Psoas muscle (tissue), 7 donors: ENCODE measurements at regions not wholly inside any gene's neighbourhood (a gene's known extent, or its start where the extent isn't known, plus 50 kb on each side); places are given as distances from the start of the nearest gene placed in this dataset.
"Not testable (repeated sequence)": the region's sequence is repeated elsewhere in the genome, so short reads cannot be mapped to it uniquely, and the experiment has no call there.

Experiments
- ATAC-seq, 4 donors: fragments of 200-7000 bp; cut with Tn5 transposase; one replicate each; pipeline ENCODE4 v1.9.1; 2020; ENCODE audit warnings: moderate library complexity in 3 of 4, mild to moderate bottlenecking in 2 of 4
- DNase-seq, 2 donors: peaks; one replicate each; pipeline ENCODE4 v3.0.0-alpha.2; 2020
- H3K27ac ChIP-seq: fragments of 200-600 bp; one replicate; pipeline ENCODE4 v1.8.0; 2022
- H3K27me3 ChIP-seq, 3 donors: fragments of 200-600 bp in 1 of 3; one replicate each; pipeline versions ENCODE4 v1.6.1 to v1.8.0; 2013 to 2022; ENCODE audit warnings: low read length in 2 of 3, mild to moderate bottlenecking in 2 of 3, moderate library complexity in 1 of 3; ENCODE audit not compliant: insufficient read depth in 3 of 3
- H3K36me3 ChIP-seq, 2 donors: fragments of 200-600 bp in 1 of 2; one replicate each; pipeline versions ENCODE4 v1.6.1 to v1.8.0; 2013 to 2022; ENCODE audit warnings: low read depth in 1 of 2, mild to moderate bottlenecking in 1 of 2, moderate library complexity in 1 of 2; ENCODE audit not compliant: insufficient read depth in 1 of 2
- H3K4me1 ChIP-seq: fragments of 200-600 bp; one replicate; pipeline ENCODE4 v1.8.0; 2022
- H3K4me3 ChIP-seq: fragments of 200-600 bp; one replicate; pipeline ENCODE4 v1.8.0; 2022; ENCODE audit warnings: mild to moderate bottlenecking
- H3K9me3 ChIP-seq: fragments of 200-600 bp; one replicate; pipeline ENCODE4 v1.8.0; 2022
- WGBS, 3 donors: extraction: QIAGEN DNeasy Blood & Tissue Kit; methylation state at CpG; one replicate each; pipeline versions ENCODE4 v1.1.6 to v1.1.7; 2013; 5-methylcytosine and 5-hydroxymethylcytosine counted together
- intact Hi-C, 2 donors: fragments of 100-400 bp; cut with DNase I; formaldehyde crosslinking; loops; one replicate each; pipeline versions ENCODE4 v1.11.0 to v1.14.2; 2022
- donor health status: healthy with polysubstance abuse.
- donor health status: DM: no; HTN: no; CAD: no; lungs with moderate emphysema.
- donor health status: Bipolar disorder and iron deficiency.
- donor health status: healthy.
- donor health status: DM: yes; HTN: yes; CAD: no.
- donor health status: DM: no; HTN: no; CAD: no.
- donor health status: DM: yes; HTN: yes; CAD: no.

DNA sequence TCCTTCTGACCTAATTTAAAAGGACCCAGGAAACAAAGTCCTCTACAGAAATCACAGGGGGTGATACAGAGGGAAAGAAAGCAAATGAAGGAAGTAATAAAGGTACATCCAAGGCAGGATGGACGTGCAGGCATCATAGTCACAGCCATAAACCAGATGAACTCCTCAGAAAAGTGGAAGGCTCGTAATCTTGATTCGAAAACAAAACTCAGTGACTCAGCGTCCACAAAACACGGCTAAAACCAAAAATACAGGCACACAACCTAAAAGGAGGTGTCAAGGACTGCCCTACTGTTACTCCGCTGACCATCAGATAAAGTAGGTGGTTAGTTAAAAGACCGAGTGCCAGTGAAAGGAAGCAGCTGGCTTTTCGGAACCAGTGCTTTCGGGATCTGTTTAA lies 81.5 kb downstream of the TRIM69 start:
- H3K36me3 ChIP-seq, H3K4me1 ChIP-seq, intact Hi-C loops, H3K27ac ChIP-seq, ATAC-seq, H3K4me3 ChIP-seq, H3K9me3 ChIP-seq, H3K27me3 ChIP-seq, DNase-seq: not testable (repeated sequence)
- 88 to 93% (median 93%) methylated on average over 5 to 9 of the region's 9 CpGs for WGBS, 3 donors

DNA sequence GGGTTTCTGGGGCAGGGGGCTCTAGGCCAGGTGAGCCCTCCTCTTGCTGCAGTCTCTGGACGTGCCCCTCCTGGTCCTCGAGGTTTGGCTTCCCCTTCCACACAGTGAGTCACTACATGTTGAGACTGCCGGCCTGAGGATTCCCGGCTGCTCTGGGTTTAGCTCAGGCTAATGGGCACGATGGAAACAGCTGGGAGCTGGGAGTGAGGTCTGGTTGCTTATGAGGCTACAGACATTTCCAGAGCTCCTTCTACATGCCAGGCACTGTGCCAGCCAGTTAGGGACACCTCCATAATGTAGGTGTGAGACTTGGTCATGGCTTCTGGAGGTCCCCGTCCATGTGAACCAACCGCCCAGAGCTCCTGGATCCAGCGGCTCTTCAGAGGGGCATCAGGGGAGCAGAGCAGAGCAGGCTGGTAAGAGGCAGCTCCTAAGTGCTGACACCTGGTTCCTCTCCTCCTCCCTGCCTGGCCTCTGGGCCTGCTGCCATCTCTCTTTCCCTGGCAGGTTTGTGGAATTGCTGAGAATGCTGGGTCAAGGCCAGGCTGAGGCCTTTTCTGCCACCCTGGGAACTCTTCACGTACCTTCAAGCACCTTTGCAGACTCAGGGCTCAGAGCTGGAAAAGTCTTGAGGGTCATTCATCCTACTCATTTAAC lies 83.1 kb downstream of the TRIM69 start:
- ATAC-seq: peak in 3 of 4 donors; percentile 21 to 37 (median 30)
- DNase-seq, H3K27me3 ChIP-seq, H3K36me3 ChIP-seq, H3K9me3 ChIP-seq, H3K4me1 ChIP-seq, H3K4me3 ChIP-seq, H3K27ac ChIP-seq, intact Hi-C loops: not testable (repeated sequence)
- 49 to 65% (median 52%) methylated on average over 8 of the region's 9 CpGs for WGBS, 3 donors

DNA sequence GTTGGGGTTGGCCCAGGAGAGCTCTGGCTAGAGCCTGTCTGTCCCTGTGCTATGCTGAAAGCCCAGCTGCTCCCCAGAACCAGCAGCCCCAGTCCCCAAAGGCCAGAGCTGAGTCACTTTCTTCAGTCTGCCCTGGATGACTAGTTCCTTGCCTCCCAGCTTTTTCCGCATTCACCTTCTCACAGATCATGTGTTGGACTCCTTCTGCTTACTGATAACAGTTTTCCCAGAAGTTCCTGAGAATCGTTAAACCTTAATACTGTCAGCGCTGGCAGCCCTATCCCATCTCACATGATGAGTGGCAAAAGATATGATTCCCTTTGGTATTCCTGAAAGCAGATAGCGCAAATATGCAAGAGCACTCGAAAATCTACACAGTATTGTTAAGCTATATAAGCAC lies 84.2 kb downstream of the TRIM69 start:
- WGBS, 3 donors: 76 to 86% (median 77%) methylated on average over 5 of the region's 5 CpGs
- H3K27ac ChIP-seq, H3K27me3 ChIP-seq, ATAC-seq, H3K4me3 ChIP-seq, H3K36me3 ChIP-seq, H3K9me3 ChIP-seq, H3K4me1 ChIP-seq, intact Hi-C loops, DNase-seq: not testable (repeated sequence)

DNA sequence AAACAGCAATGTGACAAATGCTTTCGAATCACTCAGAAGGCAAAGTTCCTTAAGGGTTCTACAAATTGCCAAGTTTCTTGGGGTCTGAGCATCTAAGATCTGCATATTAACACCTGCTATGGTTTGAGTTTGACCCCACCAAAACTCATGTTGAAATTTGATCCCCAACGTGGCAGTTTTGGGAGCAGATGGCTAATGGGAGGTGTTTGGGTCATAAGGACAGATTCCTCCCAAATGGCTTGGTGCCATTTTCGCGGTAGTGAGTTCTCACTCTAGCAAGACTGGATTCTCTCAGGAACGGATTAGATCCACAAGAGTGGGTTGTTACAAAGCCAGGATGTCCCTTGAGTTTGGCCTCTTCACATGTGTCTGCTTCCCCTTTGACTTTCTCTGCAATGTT lies 84.6 kb downstream of the TRIM69 start:
- H3K4me3 ChIP-seq, DNase-seq, H3K27ac ChIP-seq, intact Hi-C loops, H3K27me3 ChIP-seq, H3K9me3 ChIP-seq, ATAC-seq, H3K4me1 ChIP-seq, H3K36me3 ChIP-seq: not testable (repeated sequence)
- 29 to 39% (median 34%) methylated on average over 5 of the region's 5 CpGs for WGBS, 3 donors

DNA sequence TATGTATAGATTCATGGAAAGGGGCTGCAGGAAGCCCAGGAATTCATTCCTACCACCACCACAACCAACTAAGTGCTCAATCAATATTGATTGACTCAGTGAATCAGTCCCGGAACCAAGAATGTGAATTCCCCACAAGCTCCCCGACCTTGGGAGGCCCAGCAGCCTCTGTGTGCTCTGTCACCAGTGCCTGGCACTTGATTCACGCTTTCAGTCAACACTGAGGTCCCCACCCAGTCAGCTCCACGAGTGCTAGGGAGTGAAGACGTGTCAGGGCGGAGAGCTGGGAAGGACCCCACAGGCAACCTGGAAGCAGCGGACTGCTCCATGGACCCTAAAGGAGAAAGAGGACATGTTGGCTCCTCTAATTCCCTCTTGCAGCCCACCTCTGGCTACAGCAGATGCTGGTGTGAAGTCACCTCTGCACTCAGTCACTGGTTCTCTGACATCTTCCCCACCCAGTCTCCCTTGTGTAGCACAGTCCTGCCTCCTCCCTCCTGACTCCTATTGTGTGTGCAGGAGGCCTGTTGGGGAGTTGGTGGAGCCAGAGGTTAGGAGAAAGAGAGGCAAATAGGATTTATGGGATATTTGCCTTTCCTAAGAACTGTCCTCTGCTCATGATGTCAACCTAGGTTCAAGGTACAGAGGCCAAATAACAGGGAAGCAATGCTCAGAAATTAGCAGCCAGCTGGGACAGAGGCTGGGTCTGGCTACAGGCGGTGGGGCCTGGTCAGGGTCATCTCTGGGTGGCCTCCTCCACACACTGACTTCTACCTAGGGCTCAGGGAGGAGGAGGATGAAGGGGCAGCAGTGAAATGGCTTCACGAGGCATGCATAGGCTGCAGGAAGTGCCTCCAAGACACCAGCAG lies 88.2 kb downstream of the TRIM69 start:
- H3K36me3 ChIP-seq, DNase-seq, H3K9me3 ChIP-seq, H3K27me3 ChIP-seq, ATAC-seq, H3K4me1 ChIP-seq, H3K4me3 ChIP-seq, H3K27ac ChIP-seq, intact Hi-C loops: not testable (repeated sequence)
- WGBS, 3 donors: 79 to 80% methylated on average over 1 of the region's 9 CpGs; no CpG with 5 or more reads in 1 of the 3 donors

DNA sequence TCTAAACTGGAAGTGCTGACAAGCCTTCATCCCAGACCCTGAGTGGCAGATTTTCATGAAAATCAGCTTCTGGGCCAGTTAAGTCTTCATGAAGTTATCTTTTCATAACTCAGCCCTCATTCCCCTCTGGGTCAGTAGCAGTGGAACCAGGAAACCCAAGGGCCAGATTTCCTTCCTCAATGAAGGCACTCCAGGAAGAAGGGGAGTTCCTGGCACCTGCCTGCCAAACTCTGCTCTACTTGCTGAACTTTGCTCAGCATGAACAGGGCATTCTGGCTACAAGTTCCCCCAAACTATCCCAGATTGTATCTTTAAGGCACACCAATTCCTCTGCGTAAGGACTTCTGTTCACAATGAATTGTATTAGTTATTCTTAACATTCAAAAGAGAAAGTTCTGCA lies 90.3 kb downstream of the TRIM69 start:
- H3K27me3 ChIP-seq, H3K4me3 ChIP-seq, H3K27ac ChIP-seq, intact Hi-C loops, H3K36me3 ChIP-seq, H3K9me3 ChIP-seq, DNase-seq, ATAC-seq, H3K4me1 ChIP-seq: not testable (repeated sequence)
- 78 to 90% (median 80%) methylated on average over 1 of the region's 1 CpG for WGBS, 3 donors

DNA sequence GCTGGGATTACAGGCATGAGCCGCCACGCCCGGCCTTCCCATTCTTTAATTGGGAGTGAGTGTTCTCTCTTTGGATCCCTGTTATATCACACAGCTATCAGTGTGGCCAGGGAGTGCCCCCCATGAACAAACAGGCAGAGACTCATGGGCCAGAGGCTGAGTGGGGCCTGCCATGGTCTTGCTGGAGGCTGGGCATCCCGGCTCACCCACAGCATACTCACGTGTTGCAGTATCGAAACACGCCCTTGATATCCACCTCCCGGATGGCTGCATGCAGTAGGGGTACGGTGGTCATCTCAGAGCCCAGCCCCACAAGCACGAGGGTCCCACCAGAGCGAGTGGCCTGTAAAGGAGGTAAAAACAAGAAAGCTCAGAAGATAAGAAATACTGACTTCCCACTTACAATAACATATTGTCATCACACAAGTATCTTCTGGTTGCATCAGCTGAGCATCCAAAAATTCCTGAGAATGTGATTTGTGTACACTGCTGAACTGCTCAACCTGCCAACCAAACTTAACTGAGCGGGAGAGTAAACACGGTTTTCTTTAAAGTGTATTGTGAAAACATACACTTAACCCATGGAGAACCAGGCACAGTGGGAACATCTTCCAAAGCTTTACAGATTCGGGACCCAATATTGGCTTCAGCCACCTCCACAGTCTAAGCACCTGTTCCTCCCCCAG lies 92.0 kb downstream of the TRIM69 start:
- H3K4me1 ChIP-seq, H3K27me3 ChIP-seq, H3K36me3 ChIP-seq, H3K27ac ChIP-seq, DNase-seq, H3K4me3 ChIP-seq, ATAC-seq, intact Hi-C loops, H3K9me3 ChIP-seq: not testable (repeated sequence)
- 91 to 93% (median 92%) methylated on average over 11 of the region's 14 CpGs for whole genome bisulfite sequencing, 3 donors

DNA sequence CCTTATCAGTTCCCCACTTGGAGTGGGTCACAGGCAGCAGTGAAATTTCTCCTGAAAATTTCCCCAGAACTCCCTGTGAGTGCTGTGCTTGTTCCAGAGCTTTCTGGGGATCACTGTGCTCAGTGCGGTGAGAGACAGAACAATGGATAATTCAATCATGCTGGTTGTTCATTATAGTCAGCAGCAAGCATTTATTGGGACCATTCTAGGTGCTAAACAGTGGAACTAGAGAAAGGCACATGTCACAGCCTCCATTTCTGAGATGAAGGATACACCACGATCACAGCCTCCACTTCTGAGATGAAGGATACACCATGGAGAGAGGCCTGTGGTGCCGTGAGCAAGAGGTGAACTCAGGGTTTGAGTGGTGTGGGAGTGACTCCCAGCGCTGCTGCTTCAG lies 92.8 kb downstream of the TRIM69 start:
- DNase-seq, H3K36me3 ChIP-seq, H3K27ac ChIP-seq, H3K9me3 ChIP-seq, H3K27me3 ChIP-seq, intact Hi-C loops, ATAC-seq, H3K4me1 ChIP-seq, H3K4me3 ChIP-seq: not testable (repeated sequence)
- WGBS, 3 donors: 84 to 92% (median 87%) methylated on average over 4 of the region's 4 CpGs

DNA sequence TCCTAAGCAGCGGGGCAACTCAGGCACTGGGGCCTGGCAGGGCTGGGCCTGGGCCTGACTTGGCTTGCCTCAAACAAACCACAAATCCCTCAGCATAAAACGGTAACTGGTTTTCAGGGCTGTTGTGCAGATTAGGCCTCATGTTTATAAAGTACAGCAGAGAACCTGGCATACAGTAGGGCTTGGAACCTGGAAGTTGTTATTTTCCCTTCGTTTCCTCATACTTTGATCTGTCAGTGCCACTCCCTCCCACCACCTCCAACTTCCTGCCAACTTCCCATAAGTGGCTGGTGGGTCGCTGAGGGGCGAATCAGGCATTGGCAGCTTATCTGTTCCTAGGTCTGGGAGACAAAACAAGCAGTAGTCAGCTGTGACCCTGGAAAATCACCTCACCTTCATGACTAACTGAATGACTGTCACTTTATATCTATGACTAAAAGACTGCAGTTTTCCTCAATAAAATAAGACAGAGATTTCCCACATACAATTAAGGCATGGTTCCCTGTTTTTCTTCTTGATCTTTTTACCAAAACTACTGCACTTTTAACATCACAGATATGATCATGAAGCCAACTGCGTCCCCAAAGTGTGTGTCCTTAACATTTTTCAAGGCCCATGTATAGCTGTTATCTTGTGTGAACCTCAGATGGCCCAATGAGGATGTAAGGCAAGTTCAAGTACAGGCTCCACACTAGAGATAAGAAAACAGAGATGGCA lies 94.5 kb downstream of the TRIM69 start:
- DNase-seq, H3K4me1 ChIP-seq, H3K9me3 ChIP-seq, H3K4me3 ChIP-seq, ATAC-seq, H3K27ac ChIP-seq, H3K27me3 ChIP-seq, intact Hi-C loops, H3K36me3 ChIP-seq: not testable (repeated sequence)
- 52 to 64% (median 58%) methylated on average over 5 of the region's 6 CpGs for WGBS, 3 donors

DNA sequence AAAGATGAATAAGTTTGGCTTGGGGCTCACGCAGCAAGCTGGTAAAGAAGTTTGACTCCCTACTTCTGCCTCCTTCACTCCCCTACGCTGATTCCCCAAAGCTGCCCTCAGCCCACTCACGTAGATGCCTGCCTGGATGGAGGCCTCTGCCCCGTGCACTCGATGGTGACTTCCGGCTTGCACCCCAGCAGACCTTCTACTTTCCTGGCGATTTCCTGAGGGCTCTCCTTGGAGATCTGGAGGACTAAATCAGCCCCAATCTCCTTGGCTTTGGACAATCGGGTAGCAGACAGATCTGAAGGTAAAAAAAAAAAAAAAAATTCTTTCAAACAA lies 95.0 kb downstream of the TRIM69 start:
- H3K36me3 ChIP-seq, intact Hi-C loops, H3K4me3 ChIP-seq, H3K27ac ChIP-seq, ATAC-seq, H3K27me3 ChIP-seq, H3K4me1 ChIP-seq, H3K9me3 ChIP-seq, DNase-seq: not testable (repeated sequence)
- whole genome bisulfite sequencing, 3 donors: 88 to 90% (median 89%) methylated on average over 8 of the region's 8 CpGs

DNA sequence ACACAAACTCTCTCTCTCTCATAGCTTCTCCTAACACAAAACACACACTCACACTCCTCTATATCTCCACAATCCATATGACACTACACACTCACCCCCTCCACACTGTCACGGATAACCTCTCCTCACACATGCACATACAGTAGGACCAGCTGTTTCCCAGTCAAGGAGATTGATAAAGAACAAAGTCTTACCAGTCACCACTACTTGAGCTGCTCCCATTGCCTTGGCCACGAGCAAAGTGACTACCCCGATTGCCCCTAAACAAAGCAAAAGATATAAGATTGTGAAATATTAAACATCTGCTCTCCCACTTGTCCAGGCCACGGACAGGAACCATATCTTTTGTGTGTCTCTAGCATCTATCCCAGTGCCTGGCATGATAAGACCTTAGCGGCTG lies 95.8 kb downstream of the TRIM69 start:
- ATAC-seq, H3K36me3 ChIP-seq, H3K27me3 ChIP-seq, intact Hi-C loops, H3K4me3 ChIP-seq, H3K4me1 ChIP-seq, H3K27ac ChIP-seq, H3K9me3 ChIP-seq, DNase-seq: not testable (repeated sequence)
- WGBS, 3 donors: 81 to 83% (median 82%) methylated on average over 5 of the region's 5 CpGs
